ENCODE measurements at regions not wholly inside any gene's neighbourhood (a gene's known extent, or its start where the extent isn't known, plus 50 kb on each side); places are given as distances from the start of the nearest gene placed in this dataset.

GRCh38 chrX:41022566-41022965, 62.7 kb upstream of the USP9X start:
- DNase-seq: no peak
- Histone ChIP-seq H2AFZ (ENCODE audit: low read length) (no peak overlapping the region), H3K4me1 (ENCODE audit: insufficient read depth, low read length) (peaks cover 12% of the 10 kb centered on the region; the same call in 1 of the 2 replicates), H3K4ac (ENCODE audit: low read depth, low read length) (no peak overlapping the region), H2BK5ac (ENCODE audit: insufficient read length, low read length) (no peak overlapping the region), H2BK12ac (ENCODE audit: insufficient read length, low read depth, low read length) (no peak overlapping the region), H2AK5ac (ENCODE audit: insufficient read length, low read length) (no peak overlapping the region), H2BK15ac (ENCODE audit: low read depth, low read length) (no peak overlapping the region), H4K20me1 (ENCODE audit: control insufficient read depth, insufficient read depth, insufficient read length) (no peaks in the 10 kb centered on the region), H4K8ac (replicated peaks; ENCODE audit: insufficient read length, low read depth, low read length) (no peak overlapping the region), H4K5ac (ENCODE audit: insufficient read length, low read depth, low read length) (no peak overlapping the region), H3K23me2 (ENCODE audit: insufficient read length, low read depth, low read length, poor library complexity, severe bottlenecking) (no peaks in the 10 kb centered on the region), H3K4me2 (ENCODE audit: insufficient read depth, insufficient read length, low read length) (no peak overlapping the region), H3K14ac (ENCODE audit: insufficient read depth, low read length) (no peak overlapping the region), H3K79me1 (ENCODE audit: insufficient read depth, low read depth, low read length, poor library complexity, severe bottlenecking) (no peaks in the 10 kb centered on the region), H3K56ac (ENCODE audit: insufficient read length, low read depth, low read length) (no peak overlapping the region), H2BK20ac (ENCODE audit: low read depth, low read length, poor library complexity, severe bottlenecking) (no peak overlapping the region), H3K9ac (ENCODE audit: extremely low read depth, insufficient read length, low read length) (no peak overlapping the region), H3K27me3 (ENCODE audit: insufficient read depth, low read length) (no peaks in the 10 kb centered on the region), H3K23ac (ENCODE audit: insufficient read length, low read depth, low read length) (no peak overlapping the region), H2BK120ac (ENCODE audit: low read depth, low read length, poor library complexity, severe bottlenecking) (no peak overlapping the region), H3K9me3 (ENCODE audit: control insufficient read depth, low read depth, low read length) (no peaks in the 10 kb centered on the region), H3K27ac (ENCODE audit: insufficient read length, low read depth, low read length) (no peak overlapping the region), H4K91ac (ENCODE audit: insufficient read length, low read depth, low read length) (no peak overlapping the region), H3K18ac (ENCODE audit: insufficient read length, low read depth, low read length) (no peak overlapping the region), H3K79me2 (ENCODE audit: insufficient read depth, low read length) (no peaks in the 10 kb centered on the region), H3T11ph (ENCODE audit: low read length) (no peak overlapping the region)
- WGBS (ENCODE audit: extremely low coverage, insufficient read length, low lambda C conversion rate): no CpG with 5 or more reads among the region's 1 CpG
- Mint-ChIP-seq H3K9me3 (peaks cover 54 to 56% of the 10 kb centered on the region in 2 experiments), H3K4me1 (peaks cover 32 to 38% of the 10 kb centered on the region in 2 experiments), H3K27ac (no peak overlapping the region), H3K27me3 (ENCODE audit: low read depth) (no peaks in the 10 kb centered on the region), H3K36me3 (ENCODE audit: insufficient read depth in 1 of 3, low read depth in 3 of 3) (peaks cover 5 to 17% (median 11%) of the 10 kb centered on the region in 3 experiments; a peak in 6 of 7 replicates), H3K4me3 (no peak overlapping the region)
- no peak for TF ChIP-seq CTCF (conservative IDR thresholded peaks at IDR 0.05)
